NCI-H1048 (cell line): ENCODE measurements at regions not wholly inside any gene's neighbourhood (a gene's known extent, or its start where the extent isn't known, plus 50 kb on each side); places are given as distances from the start of the nearest gene placed in this dataset.

Experiments
- DNase-seq: peaks from one replicate; lab custom pipeline; 2025; lab: John Stamatoyannopoulos, UW

DNA sequence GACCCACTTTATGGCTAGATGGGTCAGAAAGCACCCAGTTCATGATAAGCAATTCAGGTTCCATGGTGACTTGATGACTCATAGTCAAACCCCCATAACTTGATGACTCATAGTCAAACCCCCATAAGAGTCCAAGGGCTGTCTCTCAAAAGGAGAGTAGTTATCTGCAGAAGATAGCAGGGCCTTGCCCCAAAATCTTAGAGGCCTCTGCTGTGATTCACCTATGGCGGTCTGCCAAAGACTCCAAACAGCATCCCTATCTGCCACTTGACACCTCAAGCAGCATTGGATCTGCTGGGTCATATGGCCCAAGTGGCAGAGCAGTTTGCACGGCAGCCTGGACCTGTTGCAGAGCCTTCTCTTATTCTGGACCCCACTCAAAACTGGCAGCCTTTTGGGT is 395.2 kb upstream of the KIF2A start:
- no peak for DNase-seq

DNA sequence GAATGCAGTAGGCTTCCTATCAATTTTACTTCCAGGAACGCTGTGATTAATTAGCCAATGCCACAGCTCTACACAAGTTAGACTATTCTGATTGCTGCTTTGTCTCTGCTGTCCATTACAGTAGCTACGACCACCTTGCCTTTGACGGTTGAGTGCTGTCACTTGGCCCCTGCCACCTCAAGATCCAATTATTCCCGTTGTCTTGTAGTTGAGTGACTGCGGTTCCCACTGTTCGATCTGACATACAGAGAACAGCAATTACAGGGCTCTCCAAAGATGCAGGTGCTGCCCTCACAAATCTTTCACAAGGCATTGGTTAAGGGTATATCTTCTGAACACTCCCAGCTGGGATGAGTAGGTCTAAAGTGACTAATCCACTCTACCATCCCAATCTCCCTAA is 393.4 kb upstream of the KIF2A start:
- DNase-seq: no peak

DNA sequence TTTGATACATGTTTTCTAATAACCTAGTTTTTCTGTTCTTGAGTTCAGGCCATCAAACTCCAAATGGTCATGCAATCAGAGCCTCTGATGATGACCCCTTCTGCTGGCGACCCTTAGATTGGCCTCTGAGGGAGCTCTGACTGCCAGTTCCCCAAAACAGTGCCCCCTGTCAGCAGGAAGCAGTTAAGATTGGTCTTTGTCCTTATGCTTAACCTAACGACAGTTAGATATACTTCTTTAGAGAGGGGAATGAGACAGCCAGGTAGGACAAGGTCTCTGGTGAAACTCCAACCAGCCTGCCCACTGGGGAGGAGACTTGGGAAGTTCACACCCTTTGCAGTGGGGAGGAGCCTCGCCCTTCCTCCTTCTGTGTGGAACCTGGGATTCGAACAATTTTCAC is 390.4 kb upstream of the KIF2A start:
- DNase-seq: no peak

DNA sequence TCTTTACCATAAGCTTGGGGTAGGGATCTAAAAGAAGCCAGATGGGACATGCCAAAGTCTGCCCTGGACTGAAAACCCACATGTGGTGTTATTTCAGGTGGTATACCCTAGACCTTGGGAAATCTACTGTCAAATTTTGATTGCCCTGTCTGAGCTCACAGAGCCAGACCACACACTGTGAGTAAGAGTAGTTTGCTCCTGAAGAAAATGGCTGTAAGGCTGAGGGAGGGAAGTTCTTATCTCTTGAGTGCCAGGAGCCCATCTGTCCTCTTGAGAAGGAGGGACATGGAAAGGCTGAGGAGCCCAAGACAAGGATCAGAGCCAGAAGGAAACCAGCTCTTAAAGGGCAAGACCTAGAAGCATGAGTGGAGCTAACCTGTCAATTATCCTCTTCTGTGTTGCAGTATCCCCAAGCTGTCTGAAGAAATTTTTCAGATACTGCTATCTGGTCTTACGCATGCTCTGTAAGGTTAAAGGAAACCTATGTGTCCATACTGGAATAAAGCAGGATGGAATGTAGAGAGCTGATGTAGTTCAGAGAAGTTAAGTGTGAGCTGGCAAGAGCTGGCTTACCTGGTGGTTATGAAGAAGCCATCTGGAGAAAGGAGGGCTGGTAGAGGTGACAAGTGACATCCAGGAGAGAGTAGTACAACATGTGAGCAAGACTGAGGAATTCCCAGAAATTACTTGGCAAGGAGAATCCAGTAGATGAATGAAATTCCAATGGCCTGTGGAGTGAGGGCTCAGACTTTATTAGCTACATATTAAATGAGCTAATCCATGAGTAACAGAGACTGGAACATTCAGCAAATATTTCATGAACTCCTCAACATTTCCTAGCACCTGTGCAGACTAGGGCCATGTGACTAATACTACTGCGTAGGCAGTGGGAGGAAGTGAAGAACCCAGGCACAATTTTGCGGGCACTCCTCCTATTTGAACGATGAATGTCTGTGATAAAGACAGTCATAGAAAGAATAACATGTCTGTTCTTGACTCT is 389.1 kb upstream of the KIF2A start:
- DNase-seq: no peak

DNA sequence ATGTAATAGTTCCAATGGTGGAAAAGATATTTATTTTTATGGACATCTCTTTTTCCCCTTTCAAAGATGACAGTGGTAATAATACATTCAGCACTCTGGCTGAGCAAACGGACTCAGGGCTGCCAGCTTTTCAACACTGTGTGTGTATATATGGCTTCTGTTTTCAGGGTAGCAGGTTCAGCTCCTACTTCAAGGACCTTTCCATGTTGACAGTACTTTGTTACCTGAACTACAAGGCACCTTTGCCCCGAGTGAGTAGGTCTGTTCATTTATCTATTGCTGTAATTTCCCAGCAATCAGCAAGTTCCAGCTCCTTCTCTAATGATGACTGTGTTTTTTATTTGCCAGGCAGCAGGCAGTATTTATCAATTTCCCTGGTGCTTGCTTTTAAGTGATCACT is 387.4 kb upstream of the KIF2A start:
- no peak for DNase-seq

DNA sequence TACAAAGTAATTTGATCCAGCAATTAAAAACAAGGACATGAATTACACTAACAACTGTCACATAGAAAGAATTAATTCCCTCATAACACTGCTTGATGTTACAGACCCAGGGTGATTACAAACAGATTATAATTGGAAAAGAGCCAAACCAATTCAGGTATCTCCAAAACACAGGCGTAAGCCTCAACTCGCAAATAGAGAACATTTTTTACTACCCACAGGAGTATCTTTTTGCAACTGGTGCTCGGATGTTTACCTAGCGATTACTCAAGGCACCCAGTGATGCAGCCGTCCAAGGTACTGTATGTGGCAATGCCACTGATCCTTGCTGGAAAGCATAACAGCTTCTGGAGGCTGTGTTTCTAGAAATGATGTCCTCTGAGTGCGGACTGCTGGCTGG is 386.1 kb upstream of the KIF2A start:
- no peak for DNase-seq

DNA sequence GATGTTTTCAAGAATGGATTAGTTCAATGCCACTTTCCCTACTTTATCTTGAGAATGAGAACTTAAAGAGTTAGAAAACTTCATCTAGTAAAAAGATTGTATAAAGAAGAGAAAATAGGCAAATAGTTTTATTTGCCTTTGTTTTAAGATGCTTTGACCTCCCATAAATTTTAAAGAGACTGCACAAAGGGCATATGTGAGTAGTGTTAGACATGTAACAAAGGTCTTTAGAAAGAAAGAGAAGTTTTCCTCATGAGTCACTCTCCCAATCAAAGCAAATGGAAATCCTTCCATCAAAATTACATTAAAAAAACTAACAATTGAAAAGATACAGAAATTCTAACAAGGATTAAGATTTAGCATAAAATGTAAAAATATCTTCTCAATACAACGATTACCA is 381.8 kb upstream of the KIF2A start:
- no peak for DNase-seq

DNA sequence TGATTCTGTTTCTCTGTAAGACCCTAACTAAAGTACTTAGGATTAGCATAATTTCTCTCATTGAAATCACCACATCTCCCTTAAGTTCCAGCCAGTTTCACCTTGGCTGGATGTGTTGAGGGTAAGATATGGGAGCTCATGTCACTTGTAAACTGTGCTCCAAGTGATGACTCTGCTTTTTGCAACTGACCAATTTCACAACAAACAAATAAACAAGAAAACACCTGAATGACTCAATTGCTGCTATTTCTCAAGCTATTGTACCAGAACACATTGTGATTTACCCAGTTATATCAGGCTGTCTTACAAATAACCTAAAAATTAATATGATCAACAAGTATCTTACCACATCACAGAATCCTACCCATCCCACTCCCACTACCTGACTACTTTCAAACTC is 379.1 kb upstream of the KIF2A start:
- no peak for DNase-seq

DNA sequence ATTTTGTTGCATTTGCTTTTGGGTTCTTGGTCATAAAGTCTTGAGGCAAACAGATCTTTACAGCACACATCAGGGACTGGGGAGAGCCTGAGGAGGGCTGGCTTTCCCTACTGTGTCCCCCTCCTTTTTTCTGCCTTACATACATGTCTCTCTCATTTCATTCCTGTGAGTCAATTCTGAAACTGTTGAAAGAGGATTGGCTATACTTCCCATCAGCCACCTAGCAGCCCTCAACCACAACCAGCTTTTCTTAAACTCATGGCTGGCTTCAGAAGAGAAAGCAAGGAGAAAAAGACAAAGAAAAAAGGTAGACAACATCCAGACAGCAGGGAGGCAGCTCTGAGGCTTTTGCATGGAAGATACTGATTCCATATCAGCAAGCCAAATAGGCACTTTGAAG is 374.8 kb upstream of the KIF2A start:
- DNase-seq: no peak

DNA sequence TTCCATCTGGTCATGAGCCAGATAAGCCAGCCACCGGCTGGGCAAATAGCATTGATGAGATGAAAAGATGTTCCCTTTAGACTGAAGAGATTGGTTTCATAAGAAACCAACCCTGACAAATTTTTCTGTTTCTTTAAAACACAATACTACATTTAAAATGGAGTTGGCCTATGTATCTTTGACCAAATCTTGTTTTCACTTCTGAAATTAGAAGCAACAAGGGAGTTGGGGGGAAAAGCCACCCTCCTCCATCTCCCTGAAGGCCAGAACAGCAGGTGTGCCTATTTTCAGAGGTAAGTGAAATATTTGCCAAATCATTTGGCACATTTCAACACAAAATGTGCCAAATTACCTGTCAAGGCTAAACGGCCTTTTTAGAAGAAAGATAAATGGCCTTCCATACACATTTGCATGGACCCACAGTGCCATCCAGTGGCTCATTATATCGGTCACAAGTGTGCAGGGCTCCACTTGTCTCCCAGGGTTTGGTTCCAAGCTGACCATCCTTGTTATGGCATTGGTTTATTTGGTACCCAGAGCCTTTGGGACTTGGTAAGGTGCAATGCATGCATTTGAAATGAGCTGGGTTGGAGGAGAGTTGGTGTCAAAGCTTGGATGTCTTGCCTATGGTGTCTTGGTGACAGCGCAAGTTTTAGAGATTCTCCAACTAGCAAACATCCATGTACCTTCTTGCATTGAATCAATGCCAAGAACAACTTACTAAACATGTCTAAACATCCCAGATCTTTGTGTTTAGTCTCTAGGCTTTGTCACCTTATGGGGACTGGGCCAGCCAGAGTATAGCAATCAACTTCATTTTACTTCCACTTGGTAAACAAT is 372.0 kb upstream of the KIF2A start:
- DNase-seq: peak; percentile 14

DNA sequence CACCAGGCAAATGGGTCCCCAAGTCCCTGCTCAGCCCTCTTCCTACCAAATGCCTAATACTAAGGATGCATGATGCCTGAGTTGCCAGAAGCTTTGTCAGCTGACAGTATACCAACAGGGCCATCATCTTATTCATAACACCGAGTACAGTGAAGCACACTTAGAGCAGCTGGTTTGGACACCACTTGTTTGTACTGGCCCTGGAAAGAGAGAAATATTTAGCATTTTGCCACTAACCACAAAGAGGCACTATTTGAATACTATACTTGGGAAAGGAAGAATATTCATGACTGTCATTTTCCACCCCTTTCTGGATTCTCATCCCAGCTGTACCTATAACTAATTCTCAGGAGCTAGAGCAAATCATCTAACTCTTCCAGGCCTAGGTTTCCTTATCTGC is 364.4 kb upstream of the KIF2A start:
- no peak for DNase-seq

DNA sequence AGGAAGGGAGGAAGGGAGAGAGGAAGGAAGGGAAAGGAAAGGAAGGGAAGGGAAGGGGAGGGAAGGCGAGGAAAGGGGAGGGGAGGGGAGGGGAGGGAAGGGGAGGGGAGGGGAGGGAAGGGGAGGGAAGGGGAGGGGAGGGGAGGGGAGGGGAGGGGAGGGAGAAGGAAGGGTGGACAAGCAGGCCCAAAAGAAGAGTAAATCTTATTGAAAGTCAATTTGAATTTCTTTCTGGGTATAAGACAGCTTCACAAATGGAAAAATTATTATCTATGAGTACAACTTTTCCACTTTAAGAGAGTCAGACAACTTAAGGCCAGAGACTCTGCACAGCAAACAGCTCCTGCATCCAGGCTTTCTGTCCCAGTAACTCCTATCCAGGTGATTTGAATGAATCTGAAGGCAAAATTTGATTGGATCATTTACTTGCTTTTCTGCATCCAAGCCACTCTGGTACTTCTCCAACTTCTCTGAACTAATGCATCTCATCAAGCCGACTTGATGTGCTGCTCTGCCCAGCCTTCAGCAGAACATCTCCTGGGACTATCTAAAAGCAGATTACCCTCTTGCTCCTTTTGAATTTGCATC is 363.4 kb upstream of the KIF2A start:
- no peak for DNase-seq

DNA sequence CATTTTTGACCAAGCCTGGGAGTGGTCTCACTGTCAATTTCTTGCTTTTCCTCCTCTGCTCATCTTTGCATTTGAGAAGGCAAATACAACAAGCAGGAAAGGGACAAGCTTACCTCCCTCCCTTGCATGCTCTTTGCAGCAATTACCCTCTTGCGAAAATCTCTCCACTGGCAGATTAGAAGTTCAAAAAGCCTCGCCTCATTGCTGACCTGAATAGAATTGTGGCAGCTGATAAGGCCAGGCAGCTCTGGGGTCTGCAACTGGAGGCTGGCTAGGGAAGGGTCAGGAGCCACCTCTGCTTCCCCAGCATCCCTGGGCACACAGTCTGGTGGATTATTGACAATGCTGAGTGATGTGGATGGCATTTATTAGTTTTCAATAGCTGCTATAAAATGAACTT is 362.3 kb upstream of the KIF2A start:
- DNase-seq: no peak

DNA sequence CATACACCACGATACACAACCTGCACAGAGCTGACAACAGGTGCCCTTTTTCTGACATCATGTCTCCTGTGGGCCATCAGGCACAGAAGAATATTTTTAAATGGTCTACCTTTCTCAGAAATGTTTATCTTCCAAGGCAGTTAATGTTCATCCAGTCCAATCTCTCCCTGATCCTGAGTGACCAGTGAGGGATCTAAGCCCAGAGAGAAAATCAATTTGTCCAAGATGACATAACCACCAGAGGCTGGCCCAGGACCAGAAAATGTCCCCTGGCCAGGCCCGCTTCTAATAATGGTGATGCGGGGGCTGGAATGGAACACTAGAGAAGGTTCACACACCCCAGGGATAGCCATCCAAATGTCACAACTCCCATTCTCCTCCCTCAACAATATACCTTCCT is 357.9 kb upstream of the KIF2A start:
- DNase-seq: no peak

DNA sequence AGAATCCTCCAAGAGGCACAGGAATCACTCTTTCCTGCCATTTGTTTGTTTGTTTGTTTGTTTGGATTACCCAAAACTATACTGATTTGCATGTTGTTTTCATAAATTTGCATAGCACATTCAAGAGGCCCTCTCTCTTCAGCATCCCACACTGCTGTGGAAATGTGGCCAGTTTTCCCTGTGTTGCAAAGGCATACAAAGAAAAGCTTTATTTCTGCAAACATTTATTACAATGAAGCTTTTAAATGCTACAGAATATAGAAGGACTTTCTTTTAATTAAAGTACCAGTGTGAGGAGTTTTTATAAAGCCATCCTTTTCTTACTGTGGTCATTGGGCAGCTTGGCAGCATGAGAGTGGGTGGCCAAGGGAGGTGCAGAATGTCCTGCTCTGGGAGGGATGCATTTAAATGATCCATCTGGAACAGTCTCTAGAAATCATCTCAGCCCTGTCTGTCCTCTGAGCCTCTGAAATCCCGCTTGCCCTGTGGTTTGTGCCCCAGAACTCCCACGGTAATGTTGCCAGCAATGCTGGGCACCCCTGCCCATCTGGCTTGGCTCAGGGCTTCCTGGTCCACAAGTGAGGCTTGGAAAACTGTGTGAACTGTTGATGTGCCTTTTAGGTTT is 356.8 kb upstream of the KIF2A start:
- no peak for DNase-seq

DNA sequence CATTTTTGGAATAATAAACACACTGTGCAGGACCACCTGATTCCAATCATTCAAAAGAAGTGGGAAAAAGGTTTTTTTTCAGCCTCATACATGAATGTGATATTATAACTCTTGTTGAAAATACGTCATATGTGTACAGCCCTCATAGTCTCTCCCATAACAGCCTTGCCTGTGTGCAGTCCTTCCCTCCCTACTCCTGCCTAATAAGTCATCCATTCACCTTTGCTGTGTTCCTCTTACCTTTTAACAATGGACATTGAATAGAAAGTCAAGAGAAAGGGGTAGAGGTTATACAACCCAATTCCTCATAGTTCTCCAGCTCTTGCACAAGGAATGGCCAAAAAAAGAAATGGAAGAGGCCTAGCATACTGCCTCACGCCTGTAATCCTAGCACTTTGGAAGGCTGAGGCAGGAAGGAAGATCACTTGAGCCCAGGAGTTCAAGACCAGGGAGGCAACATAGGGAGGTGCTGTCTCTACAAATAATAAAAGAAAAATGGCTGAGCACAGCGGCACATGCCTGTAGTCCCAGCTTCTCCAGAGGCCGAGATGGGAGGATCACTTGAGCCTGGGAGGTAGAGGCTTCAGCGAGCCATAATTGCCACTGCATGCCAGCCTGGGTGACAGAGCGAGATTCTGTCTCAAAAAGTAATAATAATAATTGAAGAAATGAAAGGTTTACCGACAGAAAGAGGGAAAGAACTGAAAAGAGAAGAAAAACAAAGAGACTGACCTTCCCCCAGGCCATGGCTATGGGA is 356.1 kb upstream of the KIF2A start:
- DNase-seq: no peak

DNA sequence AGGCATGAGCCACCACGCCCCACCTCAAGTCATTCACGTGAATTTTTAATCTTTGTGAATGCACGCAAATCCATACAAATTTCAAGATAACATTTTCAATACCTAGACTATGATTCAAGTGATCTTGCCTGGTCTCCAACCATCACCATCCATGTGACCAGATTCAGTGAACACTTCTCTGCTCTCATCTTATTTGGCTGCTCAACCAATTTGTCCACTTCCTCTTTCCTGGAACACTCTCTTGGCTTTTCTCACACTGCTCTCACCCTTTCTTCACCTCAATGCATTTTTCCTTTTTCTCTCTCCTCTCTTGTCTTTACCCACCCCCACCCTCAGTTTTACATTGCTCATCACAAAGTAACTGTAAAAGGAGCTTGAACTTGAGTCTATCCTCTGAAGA is 354.7 kb upstream of the KIF2A start:
- no peak for DNase-seq

DNA sequence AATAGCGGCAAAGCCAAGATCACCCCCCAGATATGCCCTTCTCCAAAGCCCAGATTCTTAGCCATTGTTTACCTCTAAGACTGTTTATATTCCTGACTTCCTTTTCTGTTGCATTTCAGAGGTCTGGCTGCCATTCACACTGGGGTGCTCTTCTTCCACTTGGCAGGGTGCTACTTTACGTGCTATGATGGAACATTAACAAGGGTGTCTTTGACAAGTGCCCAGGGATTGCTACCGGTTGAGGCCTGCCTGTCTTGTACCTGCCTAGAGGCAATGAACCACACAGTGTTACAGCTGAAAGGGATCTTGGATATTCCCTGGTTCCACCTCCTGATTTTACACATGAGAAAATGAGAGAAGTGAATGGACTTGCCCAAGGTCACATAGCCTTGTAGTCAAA is 352.1 kb upstream of the KIF2A start:
- DNase-seq: no peak

DNA sequence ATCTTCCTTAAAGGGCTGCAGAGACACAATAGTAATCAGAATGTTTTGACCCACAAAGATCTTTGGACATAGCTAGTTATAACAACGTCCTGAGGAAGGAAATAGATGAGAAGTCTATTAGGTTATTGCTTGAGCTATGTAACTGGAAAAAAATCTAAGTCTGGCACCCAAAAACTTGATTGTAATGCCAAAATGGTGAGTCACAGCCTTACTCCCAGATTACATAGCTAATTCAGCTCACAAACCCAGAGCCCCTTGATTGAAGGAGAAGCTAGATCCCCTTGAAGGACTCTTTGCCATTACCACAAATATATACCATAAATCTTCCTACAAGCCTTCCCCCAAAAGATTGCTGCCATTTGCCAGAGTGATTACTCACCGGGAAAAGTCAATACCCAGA is 341.8 kb upstream of the KIF2A start:
- DNase-seq: no peak

DNA sequence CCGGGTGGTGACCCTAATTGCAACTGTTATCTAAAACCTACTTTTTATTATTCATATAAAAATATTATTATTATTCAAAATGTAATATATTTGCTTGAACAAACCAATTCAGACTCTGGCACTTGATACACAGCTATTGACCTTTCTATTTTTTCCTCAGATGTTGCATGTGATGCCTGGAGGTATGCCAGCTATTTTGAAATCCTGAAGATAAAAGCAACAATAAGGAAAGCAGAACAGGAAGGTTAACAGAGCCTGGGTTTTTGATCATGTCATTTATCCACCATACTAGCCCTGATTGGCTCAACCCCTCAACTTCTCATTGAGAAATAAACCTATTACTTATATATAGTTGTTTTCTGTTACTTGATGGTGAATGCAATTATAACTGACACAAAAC is 340.9 kb upstream of the KIF2A start:
- DNase-seq: no peak

DNA sequence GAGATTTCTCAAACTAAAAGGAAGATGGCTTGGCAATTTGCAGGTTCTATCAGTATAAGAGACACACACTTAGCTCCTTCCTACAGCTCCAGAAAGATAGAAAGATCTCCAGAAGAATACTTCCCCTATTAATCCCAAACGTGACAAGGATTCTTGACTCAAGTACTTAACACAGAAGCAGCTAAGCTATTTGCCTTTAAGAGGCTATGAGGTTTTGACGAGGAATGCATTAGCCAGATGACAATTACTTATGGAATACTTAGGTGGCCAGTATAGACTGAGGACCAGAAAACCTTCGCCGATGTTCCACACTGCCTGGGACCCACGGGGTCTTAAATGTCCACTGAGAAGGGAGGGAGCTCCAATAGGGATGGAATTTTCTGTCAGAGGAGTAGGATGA is 340.5 kb upstream of the KIF2A start:
- no peak for DNase-seq
